ENCODE measurements at regions not wholly inside any gene's neighbourhood (a gene's known extent, or its start where the extent isn't known, plus 50 kb on each side); places are given as distances from the start of the nearest gene placed in this dataset.

DNA sequence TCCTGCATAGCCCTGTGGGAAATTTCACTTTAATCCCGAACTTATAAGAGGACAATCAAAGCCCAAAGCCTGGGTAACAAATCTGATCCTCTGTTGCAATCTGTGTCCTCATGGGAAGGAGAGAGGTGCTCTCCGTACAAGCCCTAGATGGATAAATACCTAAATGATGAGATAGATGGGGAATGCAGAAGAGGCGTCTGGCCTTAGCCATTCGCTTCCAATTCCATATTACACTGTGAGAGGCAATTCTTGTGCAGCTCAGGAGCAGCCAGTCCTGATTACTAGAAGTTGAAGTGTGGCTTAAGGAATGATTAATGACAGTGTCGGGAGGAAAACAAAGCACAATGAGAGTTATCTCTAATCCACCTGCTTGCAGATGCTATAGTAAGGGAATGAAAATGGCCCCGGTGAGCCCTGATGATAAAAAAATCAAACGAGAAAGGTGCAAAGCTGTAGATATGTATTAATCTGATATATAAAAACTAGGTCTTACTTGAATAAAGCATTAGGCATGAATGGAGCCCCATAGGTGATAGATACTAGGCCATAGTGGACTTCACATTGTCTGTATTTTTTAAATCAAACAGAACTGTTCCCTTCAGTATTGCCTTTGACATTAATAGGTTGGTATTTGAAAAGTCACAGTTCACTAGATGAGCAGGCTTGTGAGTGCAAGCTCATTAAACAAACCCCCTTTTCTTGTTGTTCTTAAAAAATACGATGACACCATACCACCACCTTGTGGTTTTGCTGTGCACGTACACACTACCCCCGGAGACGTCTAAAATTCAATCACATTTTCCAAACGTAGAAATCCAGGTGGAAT, 54.2 kb upstream of the TMCO5A start:
- no peak for DNase-seq

DNA sequence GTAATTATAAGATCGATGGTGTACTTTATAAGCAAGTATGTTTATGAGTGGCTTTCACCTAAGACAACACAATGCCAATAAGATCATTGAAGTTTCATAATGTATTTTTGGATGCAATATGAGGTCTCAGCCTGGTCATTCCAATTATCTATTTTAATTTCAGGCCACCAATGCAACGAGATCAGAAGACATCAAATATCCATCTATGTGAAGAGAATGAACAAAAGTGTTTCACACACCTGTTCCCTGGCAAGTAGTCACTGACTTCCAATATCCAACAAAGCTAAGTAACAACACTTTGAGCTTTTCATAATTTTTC, 53.6 kb upstream of the TMCO5A start:
- DNase-seq = no peak

DNA sequence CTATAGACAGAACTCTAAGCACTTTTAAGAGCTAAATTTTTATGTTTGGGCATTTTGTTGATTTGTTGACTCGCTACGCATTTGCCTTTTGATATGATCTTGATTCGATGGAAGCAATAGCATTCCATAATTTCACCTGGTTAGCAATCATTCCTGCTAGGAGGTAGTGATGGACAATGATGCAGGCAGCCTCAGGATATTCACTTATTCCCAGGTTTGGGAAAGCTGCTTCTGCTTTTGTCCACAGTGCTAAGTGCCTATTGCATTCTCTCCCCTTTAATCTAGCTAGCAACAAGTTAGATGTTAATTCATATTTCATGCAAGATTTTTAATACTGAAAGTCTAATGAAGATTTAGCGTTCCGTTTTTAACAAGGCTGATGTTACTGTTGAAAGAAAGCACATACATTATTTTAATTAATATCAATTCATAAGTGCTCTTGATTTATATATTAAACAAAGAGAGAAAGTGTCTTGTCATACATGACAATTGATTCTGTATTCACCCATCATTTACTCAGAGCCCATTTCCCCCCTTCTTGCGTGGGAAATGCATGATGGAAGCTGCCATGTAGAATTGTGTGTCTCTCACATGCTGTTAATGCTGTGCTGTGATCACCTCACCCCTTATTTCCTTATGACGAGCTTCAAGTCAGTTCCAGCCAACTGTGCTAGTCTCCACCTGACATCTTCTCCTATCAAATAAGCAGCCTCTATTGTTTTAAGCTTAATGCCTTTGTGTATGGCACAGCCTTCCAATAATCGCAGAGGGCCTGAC, 53.0 kb upstream of the TMCO5A start:
- DNase-seq = no peak

DNA sequence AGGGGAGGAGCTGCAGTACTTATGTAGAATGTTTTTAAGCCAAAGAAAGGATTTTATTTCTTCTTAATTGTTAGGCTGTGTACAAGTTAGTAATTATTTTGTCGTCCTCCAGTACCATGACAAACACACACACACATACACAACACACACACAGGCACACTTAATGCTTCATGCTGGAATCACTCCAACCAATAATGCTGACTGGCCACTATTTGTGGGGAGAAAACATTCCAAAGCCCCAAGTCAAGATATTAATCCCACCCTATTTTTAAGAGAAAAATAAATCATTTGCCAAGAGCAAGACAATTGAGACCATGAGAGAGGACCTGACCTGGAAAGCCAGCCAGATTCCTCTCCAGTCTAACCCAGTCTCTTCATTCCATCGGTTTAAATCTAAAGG, 51.8 kb upstream of the TMCO5A start:
- no peak for DNase-seq
